NCI-H2171 treated with DMSO at 0.1 percent for 48 hours (cell line): ENCODE measurements at regions not wholly inside any gene's neighbourhood (a gene's known extent, or its start where the extent isn't known, plus 50 kb on each side); places are given as distances from the start of the nearest gene placed in this dataset.
A peak's percentile ranks its signal among the peaks of the same experiment; 100 is the strongest.

Source experiments
- DNase-seq: peaks from one replicate; lab custom pipeline; 2025; lab: John Stamatoyannopoulos, UW

- DNase-seq: no peak
Observed at GRCh38 chr7:41039981-41040380, 662.9 kb downstream of the INHBA start.

GRCh38 chr7:41039386-41039953 is 663.4 kb downstream of the INHBA start:
- no peak for DNase-seq

GRCh38 chr7:41038211-41038610 is 664.7 kb downstream of the INHBA start:
- DNase-seq: no peak

GRCh38 chr7:41037691-41038090 is 665.2 kb downstream of the INHBA start:
- DNase-seq: no peak

GRCh38 chr7:41035794-41036193 is 667.1 kb downstream of the INHBA start:
- no peak for DNase-seq

GRCh38 chr7:41033500-41033899 is 669.4 kb downstream of the INHBA start:
- no peak for DNase-seq

GRCh38 chr7:41030673-41031072 is 672.2 kb downstream of the INHBA start:
- DNase-seq: no peak

GRCh38 chr7:41029072-41029499 is 673.8 kb downstream of the INHBA start:
- no peak for DNase-seq

GRCh38 chr7:41028580-41028979 is 674.3 kb downstream of the INHBA start:
- no peak for DNase-seq

GRCh38 chr7:41027428-41028115 is 675.3 kb downstream of the INHBA start:
- no peak for DNase-seq

GRCh38 chr7:41024126-41024525 is 678.8 kb downstream of the INHBA start:
- no peak for DNase-seq

- DNase-seq: no peak
Observed at GRCh38 chr7:41020056-41020455, 682.8 kb downstream of the INHBA start.

GRCh38 chr7:41013117-41013516 is 689.8 kb downstream of the INHBA start:
- no peak for DNase-seq

- no peak for DNase-seq
Observed at GRCh38 chr7:41012041-41012440, 690.8 kb downstream of the INHBA start.

GRCh38 chr7:41010967-41011366 is 691.9 kb downstream of the INHBA start:
- peak; percentile 9 for DNase-seq

GRCh38 chr7:41010418-41010817 is 692.5 kb downstream of the INHBA start:
- DNase-seq: no peak

- no peak for DNase-seq
Observed at GRCh38 chr7:41007811-41008210, 695.1 kb downstream of the INHBA start.

GRCh38 chr7:41007351-41007751 is 695.5 kb downstream of the INHBA start:
- DNase-seq: no peak

- no peak for DNase-seq
Observed at GRCh38 chr7:41006306-41006995, 696.4 kb downstream of the INHBA start.

GRCh38 chr7:41005374-41005901 is 697.5 kb downstream of the INHBA start:
- DNase-seq: no peak

- no peak for DNase-seq
Observed at GRCh38 chr7:41003977-41004376, 698.9 kb downstream of the INHBA start.

- no peak for DNase-seq
Observed at GRCh38 chr7:41003611-41003940, 699.3 kb downstream of the INHBA start.
